DMS 273 treated with DMSO at 0.1 percent for 48 hours (cell line): ENCODE measurements at regions not wholly inside any gene's neighbourhood (a gene's known extent, or its start where the extent isn't known, plus 50 kb on each side); places are given as distances from the start of the nearest gene placed in this dataset.
"Not testable (repeated sequence)": the region's sequence is repeated elsewhere in the genome, so short reads cannot be mapped to it uniquely, and the experiment has no call there.

Experiments
- DNase-seq: peaks from one replicate; lab custom pipeline; 2025; lab: John Stamatoyannopoulos, UW

GRCh38 chrX:65610481-65610880 lies 57.0 kb upstream of the MSN start:
- no peak for DNase-seq

- DNase-seq: no peak
Observed at GRCh38 chrX:65610040-65610439, 57.4 kb upstream of the MSN start.

- no peak for DNase-seq
Observed at GRCh38 chrX:65609237-65609636, 58.2 kb upstream of the MSN start.

DNA sequence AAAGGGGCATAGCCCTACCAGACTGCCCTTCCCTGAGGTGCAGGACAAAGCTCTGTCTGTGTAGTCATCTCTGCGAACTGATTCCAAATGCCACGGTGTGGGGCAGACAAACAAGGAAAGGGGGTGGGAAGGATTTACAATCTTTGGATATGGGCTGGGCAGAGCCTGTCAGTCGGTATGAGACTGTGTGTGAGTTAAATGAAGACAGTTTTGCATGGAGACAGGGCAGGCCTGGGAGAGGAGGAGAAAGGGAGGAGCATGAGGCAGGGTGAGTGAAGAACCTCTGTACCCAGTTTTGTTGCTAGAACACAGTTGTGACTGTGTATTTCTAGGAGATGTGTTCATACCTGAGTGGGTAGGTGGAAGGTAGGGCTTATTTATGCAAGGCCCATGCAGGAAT lies 59.4 kb upstream of the MSN start:
- no peak for DNase-seq

DNA sequence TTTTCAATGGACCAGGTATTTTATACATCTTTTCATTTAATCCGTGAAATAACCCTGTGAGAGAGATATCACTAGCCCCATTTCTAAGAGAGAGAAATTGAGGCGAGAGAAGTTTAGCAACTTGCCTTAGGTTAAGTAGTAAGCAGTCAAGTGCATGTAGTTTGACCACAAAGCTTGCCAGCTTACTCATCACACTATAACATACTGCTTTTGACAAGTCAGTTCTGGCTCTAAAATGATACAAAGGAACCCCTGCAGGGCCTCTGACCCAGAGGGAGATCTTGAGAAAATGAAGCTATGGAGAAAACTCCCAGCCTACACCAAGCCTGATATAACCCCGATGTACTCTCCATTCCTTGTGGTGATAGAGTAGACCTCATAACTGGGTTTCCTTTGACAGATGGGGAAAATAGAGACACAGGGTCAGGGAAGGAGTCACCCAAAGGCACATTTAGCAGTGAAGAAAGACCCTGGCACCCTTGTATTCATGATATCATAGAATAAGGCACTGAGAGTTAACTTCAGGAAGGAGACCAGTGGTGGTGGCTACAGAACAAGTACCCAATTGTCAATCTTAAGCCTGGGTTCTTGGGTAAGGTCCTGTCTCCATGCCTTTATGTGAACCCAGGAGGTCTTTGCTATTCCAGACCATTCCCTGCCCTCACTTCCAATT lies 60.2 kb upstream of the MSN start:
- no peak for DNase-seq

- no peak for DNase-seq
Observed at GRCh38 chrX:65602221-65602560, 65.3 kb upstream of the MSN start.

DNA sequence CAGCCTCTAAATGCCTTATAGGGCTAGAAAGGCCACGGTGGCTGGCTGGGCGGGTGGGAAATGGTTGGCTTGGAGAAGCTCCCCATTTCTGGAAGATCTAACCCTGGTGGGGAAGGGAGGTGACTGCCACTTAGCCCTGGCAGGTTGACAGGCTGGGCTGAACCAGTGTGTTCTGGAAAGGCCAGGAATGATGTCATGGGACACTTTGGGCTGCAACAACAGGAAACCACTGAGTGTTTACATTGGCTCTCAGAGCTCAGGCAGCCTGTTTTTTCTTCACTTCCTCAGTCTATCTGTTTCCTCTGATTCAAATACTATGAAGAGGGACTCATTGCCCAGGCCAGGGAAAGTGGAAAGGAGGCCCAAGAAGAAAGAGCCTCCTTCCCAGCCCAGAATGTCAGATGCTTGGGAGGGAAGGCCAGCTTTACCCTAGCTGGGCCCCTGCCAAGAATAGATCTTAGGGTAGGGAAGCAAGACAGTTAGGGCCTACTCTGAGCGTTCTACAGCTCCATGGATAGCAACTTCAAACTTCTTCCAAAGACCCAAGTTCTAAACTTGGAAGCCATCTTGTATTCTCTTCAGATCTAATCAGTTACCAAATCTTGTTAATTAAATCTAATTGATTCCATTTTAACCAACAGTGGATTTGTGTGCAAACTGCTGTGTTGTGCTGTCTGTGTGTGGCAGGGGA lies 65.8 kb upstream of the MSN start:
- no peak for DNase-seq

DNA sequence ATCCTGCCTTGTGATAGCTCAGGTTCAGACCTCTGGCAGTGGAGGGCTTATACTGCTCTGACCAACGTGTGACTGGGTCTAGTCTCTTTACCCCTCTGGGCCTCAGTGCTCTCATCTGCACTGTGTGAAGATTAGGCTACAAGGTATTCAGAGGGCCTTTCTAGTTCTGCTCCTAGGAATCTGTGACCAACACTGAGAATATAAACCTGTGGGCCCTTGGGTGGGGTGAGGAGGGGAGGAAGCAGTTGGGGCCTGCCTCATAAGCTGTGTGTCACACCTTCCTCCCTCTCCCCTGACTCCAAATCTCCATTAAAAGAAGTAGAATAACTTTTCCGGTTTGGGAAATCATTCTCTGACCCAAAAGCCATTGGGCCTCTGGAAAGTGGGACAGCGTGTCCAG lies 66.3 kb upstream of the MSN start:
- no peak for DNase-seq

- no peak for DNase-seq
Observed at GRCh38 chrX:65600106-65600505, 65.5 kb upstream of the LAS1L start.

DNA sequence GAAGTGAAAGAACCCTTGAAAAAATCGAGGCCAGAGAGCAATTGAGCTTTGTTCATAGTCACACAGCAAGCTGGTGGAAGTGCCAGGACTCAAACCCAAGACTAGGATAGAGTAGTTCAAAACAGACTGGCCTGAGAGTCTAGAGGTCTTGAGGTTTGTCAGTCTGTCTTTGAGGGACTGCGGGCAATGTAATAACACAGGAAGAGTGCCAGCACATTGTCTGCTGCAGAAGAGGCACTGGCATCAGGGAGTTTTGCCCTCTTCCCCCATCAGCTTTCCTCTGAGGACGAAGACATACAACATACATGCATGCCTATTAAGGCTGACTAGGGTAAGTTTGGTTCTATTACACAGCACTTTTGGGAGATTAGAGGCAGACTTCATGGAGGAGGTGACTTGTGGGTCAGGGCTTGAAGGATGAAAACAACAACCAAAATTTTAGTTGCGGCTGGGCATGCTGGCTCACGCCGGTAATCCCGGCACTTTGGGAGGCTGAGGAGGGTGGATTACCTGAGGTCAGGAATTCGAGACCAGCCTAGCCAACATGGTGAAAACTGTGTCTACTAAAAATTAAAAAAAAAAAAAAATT lies 64.1 kb upstream of the LAS1L start:
- DNase-seq: no peak

- DNase-seq: no peak
Observed at GRCh38 chrX:65596270-65597034, 61.9 kb upstream of the LAS1L start.

GRCh38 chrX:65595460-65595876 lies 60.9 kb upstream of the LAS1L start:
- peak; percentile 70 for DNase-seq

DNA sequence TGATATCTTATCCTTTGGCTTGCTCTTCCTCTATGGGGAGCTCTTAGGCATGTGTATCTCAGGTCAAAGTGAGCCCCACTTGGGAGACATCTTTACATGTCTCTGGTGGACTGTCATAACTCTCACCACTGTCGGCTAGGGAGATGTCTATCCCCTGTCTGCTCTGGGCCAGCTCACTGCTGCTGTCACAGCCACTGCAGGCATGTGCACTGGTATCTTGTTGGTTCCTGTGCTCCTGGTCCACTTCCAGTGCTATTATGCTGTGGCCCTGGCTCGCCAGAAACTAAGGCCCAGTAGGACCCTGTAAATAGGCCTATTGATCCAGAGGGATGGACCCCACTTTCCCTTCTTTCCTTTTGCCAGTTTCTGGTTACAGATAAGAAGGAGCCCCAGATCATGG lies 56.6 kb upstream of the LAS1L start:
- no peak for DNase-seq

DNA sequence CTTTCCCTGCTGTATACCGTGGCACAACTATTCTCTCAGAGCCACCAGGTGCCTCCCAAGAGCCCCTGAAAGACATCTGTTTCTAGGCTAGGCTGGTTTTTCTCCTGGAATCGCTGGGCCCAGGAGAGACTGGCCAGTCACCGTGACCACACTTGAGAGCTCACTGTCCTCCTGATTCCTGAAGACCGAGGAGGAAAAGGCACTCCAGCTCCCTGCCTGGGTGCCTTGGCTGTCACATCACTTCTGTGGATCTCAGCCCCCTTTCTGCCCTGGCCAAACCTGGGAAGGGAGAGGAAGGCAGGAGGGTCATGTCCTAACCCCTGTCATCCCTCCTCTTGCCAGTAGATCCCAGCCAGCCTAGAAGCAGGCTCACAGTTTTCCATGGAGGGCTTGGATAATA lies 54.7 kb upstream of the LAS1L start:
- no peak for DNase-seq

DNA sequence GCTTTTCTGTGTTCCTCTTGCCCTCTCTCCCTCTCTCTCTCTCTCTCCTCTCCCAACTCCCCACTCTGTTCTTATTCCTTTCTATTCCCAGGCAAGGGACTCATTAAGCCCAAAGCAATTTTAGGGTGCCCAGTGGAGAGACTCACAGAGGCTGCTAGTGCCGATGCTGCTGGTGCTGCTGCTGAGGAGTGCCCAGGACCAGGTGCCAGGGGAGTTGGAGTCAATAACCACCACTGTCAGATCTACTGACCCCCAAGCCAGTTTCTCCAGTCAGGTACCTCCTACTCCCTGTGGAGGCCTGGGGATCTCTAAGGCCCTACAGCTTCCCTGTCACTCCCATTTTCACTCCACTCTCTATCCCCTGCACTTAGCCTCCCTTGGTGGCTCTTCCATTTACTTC lies 54.2 kb upstream of the LAS1L start:
- no peak for DNase-seq

DNA sequence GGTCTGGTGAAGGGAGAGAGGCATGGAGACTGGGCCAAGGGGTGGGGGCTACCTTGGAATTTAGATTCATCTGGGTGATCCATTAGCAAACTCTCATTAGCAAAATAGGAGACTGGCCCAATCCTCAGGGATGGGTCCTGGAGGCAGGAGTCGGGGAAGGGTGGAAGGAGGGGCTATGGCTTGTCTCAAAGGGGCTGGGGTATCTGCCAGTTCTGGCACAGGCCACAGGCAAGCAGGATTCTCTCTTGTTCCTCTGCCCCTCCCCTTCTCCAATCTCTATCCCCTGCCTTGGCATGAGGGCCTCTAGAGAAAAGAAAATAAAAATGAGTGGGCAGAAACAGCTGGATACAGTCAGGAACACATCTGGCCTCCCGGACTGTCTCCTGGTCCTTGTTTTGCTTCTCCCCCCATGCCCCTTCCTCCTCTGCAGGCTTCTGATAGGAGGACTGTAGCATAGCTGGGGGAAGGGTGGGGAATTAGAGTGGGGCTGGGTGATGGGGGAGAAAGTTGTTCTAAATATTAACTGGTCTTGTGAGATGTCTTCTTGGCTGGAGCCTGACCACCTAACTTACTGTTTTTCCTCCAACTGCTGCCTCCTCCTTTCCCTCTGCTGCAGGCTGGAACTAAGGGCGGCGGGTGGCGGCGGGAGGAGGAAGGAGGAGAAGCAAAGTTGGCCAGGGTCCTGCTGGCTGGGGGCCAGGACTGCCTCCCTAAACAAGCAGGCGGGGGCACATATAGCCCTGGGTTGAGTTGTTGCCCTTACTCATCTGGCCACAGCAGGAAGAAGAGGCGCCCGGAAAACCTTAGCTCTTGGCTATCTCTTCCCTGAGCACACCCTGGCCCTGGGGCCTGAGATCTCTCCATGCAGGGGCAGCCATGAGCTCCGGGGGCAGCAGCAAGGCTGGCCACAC lies 53.3 kb upstream of the LAS1L start:
- peak; percentile 43 for DNase-seq

DNA sequence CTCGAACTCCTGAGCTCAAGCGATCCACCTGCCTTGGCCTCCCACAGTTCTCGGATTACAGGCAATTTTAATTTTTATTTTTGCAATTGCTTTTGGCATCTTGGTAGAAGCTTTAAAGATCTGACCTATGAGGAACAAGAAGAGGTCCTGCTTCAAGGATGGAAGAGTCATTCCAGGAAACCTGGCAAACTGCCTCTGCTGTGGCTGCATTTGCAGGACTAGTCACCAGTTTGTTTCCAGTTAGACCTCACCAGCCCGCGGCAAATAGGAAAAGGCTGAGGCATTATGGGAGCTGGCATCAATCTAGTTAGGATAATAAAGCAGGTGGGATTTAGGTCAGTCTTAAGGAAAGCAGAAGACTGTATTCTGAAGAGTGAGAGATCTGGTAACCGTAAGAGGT lies 51.9 kb upstream of the LAS1L start:
- no peak for DNase-seq

- not testable (repeated sequence) for DNase-seq
Observed at GRCh38 chrX:65585226-65585625, 50.6 kb upstream of the LAS1L start.
